Activated CD8-positive, alpha-beta T cell treated with anti-CD3 and anti-CD28 coated beads, Interleukin-2, amount 10 ng/mL, durations not matched to agents 7 days and 5 days (primary cell): ENCODE measurements at regions not wholly inside any gene's neighbourhood (a gene's known extent, or its start where the extent isn't known, plus 50 kb on each side); places are given as distances from the start of the nearest gene placed in this dataset.
"Not testable (repeated sequence)": the region's sequence is repeated elsewhere in the genome, so short reads cannot be mapped to it uniquely, and the experiment has no call there.

ENCODE experiments used
- ATAC-seq: fragments of 150-1000 bp; cut with Tn5 transposase; one replicate; pipeline ENCODE4 v1.10.0; 2021; ENCODE audit warnings: moderate library complexity
- CTCF ChIA-PET: fragments of 350-600 bp; sonication (Branson Sonifier 250); formaldehyde crosslinking; loops from one replicate; lab custom pipeline; 2021; ENCODE audit warnings: antibody characterized with exemption; lab: Charles Lee
- POLR2A ChIA-PET: fragments of 350-600 bp; sonication (Branson Sonifier 250); formaldehyde crosslinking; loops from one replicate; lab custom pipeline; 2021; ENCODE audit warnings: antibody characterized with exemption; lab: Charles Lee
- DNase-seq: peaks from one replicate; pipeline ENCODE4 v3.0.0-alpha.2; 2020
- H3K27ac Mint-ChIP-seq: one replicate; pipeline ENCODE4 v1.8.0; 2021; ENCODE audit warnings: mild to moderate bottlenecking, mixed read lengths
- H3K27me3 Mint-ChIP-seq: one replicate; pipeline ENCODE4 v1.8.0; 2021; ENCODE audit warnings: low read depth, mixed read lengths
- H3K36me3 Mint-ChIP-seq: one replicate; pipeline ENCODE4 v1.8.0; 2021; ENCODE audit warnings: low read depth, mixed read lengths
- H3K4me1 Mint-ChIP-seq: one replicate; pipeline ENCODE4 v1.8.0; 2021; ENCODE audit warnings: low read depth, mixed read lengths
- H3K4me3 Mint-ChIP-seq: one replicate; pipeline ENCODE4 v1.8.0; 2021; ENCODE audit warnings: mild to moderate bottlenecking, mixed read lengths
- H3K9me3 Mint-ChIP-seq: one replicate; pipeline ENCODE4 v1.8.0; 2022; ENCODE audit warnings: mixed read lengths; ENCODE audit not compliant: insufficient read depth

- Mint-ChIP-seq H3K27ac (no peak overlapping the region), H3K4me3 (no peak overlapping the region), H3K9me3 (no peaks in the 10 kb centered on the region), H3K36me3 (no peaks in the 10 kb centered on the region), H3K4me1 (no peaks in the 10 kb centered on the region), H3K27me3 (no peaks in the 10 kb centered on the region)
- DNase-seq (no peak), ATAC-seq (no peak)
- ChIA-PET POLR2A (no interaction called here), CTCF (no interaction called here)
These were observed 450.2 kb upstream of the MBL2 start for GRCh38 chr10:53222806-53223205.

DNA sequence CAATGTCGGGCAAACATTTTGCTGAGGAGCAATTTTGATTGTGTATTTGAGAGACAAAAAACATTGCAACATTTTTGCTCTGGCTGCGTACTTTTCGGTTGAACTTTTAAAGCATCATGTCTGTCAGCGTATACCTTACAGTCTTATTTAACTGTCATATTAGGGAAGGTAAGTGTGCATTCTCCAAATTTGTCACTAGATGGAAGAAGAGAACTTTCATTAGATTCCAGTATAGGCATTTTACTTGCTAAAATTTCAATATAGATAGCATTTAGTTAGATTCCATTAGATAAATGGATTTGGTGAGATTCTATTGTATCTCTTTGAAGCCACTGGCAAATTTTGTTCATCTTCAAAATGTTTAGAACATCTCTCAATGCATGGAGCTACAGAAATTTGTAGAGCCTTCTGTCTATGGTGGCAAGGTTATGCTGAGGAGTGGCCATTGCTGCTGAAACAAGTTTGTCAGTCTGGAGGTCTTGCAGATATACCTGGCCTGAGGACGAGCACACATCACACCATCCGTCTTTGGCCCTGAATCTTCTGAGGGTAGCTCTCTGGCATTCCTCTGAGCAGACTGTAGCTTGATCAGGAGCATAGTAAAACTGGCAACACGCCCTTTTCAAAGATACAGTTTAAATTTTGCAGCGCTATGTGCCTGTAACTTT is 437.5 kb upstream of the MBL2 start:
- H3K36me3 Mint-ChIP-seq: no peaks in the 10 kb centered on the region
- H3K4me1 Mint-ChIP-seq: no peaks in the 10 kb centered on the region
- ATAC-seq (no peak), DNase-seq (no peak)
- H3K9me3 Mint-ChIP-seq: peaks cover 26% of the 10 kb centered on the region
- H3K27me3 Mint-ChIP-seq: no peaks in the 10 kb centered on the region
- CTCF ChIA-PET: no interaction called here
- no peak overlapping the region for H3K4me3 Mint-ChIP-seq
- no peak overlapping the region for H3K27ac Mint-ChIP-seq
- POLR2A ChIA-PET: no interaction called here

- ChIA-PET POLR2A (no interaction called here), CTCF (no interaction called here)
- Mint-ChIP-seq H3K4me3 (no peak overlapping the region), H3K36me3 (no peaks in the 10 kb centered on the region), H3K27ac (no peak overlapping the region), H3K4me1 (no peaks in the 10 kb centered on the region), H3K27me3 (no peaks in the 10 kb centered on the region), H3K9me3 (peaks cover 5% of the 10 kb centered on the region)
- no peak for DNase-seq
- no peak for ATAC-seq
These were observed 411.1 kb upstream of the MBL2 start for GRCh38 chr10:53183733-53184132.

DNA sequence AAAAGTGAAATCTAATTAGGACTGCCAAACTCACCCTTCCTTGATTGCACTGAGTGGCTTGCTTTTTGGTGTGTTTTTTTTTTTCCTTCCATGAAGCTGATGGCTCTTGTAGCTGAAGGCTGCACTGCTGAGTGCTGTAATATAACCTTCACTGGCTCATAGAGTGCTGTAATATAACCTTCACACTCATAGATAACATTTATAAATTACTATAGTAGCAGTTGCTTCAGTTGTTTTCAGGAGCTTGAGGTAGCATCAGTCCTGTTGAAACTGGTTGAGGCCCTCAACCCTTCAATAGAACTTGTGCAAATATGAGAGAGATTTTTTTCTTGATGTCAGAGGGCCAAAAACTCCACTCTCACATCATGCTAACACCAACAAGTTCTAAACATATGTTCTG is 404.9 kb upstream of the MBL2 start:
- Mint-ChIP-seq H3K36me3 (no peaks in the 10 kb centered on the region), H3K4me1 (no peaks in the 10 kb centered on the region), H3K4me3 (no peak overlapping the region), H3K9me3 (no peaks in the 10 kb centered on the region), H3K27me3 (no peaks in the 10 kb centered on the region), H3K27ac (no peak overlapping the region)
- no peak for DNase-seq
- ChIA-PET CTCF (no interaction called here), POLR2A (no interaction called here)
- ATAC-seq: no peak

DNA sequence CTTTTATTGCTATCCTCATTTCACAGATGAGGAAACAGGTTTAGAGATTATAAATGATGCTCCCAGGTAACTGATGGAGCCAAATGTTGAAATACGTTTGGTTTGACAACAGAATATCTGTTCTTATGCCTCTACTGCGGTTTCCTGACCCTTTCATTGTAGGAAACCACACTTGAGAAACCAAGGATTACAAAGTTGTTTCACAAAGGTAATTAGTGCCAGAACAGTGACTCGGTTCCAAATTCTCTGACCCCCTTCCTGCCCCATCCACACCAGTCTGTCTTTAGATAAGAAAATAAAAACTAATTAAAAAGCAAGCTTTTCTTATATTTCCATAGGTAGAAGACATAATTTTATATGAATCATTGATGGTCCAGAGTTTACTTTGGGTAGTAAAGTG is 393.7 kb upstream of the MBL2 start:
- no peaks in the 10 kb centered on the region for H3K4me1 Mint-ChIP-seq
- H3K4me3 Mint-ChIP-seq: no peak overlapping the region
- ChIA-PET CTCF (no interaction called here), POLR2A (interaction anchor here (0.6 kb wide), 1 partner anchor 101 kb away, joined by 3 read pairs; no protein-coding TSS in a partner anchor)
- H3K9me3 Mint-ChIP-seq: no peaks in the 10 kb centered on the region
- H3K36me3 Mint-ChIP-seq: no peaks in the 10 kb centered on the region
- ATAC-seq (no peak), DNase-seq (no peak)
- no peaks in the 10 kb centered on the region for H3K27me3 Mint-ChIP-seq
- H3K27ac Mint-ChIP-seq: no peak overlapping the region

DNA sequence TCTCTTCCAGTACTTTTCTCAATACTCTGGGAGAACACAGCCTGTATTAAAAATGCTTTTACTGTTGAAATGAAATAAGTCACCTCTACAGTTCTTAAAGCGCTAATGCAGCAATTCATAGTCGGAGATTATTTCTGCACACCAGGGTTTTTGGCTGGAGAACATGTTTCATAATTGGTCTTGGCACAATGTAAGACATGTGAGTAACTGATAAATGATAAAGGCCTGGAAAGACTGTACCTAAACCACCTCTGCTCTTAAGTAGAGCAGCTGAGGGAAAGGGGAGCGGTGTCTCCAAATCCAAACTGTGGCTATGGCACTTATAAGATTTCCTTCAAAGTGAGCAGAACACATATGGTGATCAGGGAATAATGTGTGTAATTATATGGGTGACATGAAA is 390.3 kb upstream of the MBL2 start:
- Mint-ChIP-seq H3K9me3 (no peaks in the 10 kb centered on the region), H3K27me3 (no peaks in the 10 kb centered on the region), H3K4me1 (no peaks in the 10 kb centered on the region), H3K36me3 (no peaks in the 10 kb centered on the region), H3K27ac (no peak overlapping the region), H3K4me3 (no peak overlapping the region)
- no peak for DNase-seq
- CTCF ChIA-PET: no interaction called here
- POLR2A ChIA-PET: no interaction called here
- ATAC-seq: no peak

GRCh38 chr10:53161231-53161630 is 388.6 kb upstream of the MBL2 start:
- Mint-ChIP-seq H3K4me3 (no peak overlapping the region), H3K36me3 (no peaks in the 10 kb centered on the region), H3K27ac (no peak overlapping the region), H3K9me3 (no peaks in the 10 kb centered on the region), H3K4me1 (no peaks in the 10 kb centered on the region), H3K27me3 (no peaks in the 10 kb centered on the region)
- CTCF ChIA-PET: no interaction called here
- POLR2A ChIA-PET: no interaction called here
- DNase-seq: no peak
- no peak for ATAC-seq

GRCh38 chr10:53155674-53156073 is 383.1 kb upstream of the MBL2 start:
- H3K27ac Mint-ChIP-seq, H3K9me3 Mint-ChIP-seq, H3K36me3 Mint-ChIP-seq, H3K4me3 Mint-ChIP-seq, POLR2A ChIA-PET, ATAC-seq, H3K27me3 Mint-ChIP-seq, H3K4me1 Mint-ChIP-seq, DNase-seq, CTCF ChIA-PET: not testable (repeated sequence)

DNA sequence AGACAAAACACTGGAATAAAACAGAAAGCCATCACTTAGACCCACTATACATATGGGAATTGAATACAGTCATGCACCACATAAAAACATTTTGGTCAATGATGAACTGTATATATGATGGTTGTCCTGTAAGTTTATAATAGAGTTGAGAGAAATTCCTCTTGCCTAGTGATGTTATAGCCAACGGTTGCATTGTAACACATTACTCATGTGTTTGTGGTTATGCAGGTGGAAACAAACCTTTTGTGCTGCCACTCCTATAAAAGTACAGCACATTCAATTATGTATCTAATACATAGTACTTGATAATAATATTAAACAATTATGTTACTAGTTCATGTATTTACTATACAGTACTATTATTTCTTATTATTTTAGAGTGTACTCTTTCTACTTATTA is 381.2 kb upstream of the MBL2 start:
- Mint-ChIP-seq H3K9me3 (no peaks in the 10 kb centered on the region), H3K27me3 (no peaks in the 10 kb centered on the region), H3K4me1 (no peaks in the 10 kb centered on the region), H3K27ac (no peak overlapping the region), H3K4me3 (no peak overlapping the region), H3K36me3 (no peaks in the 10 kb centered on the region)
- ATAC-seq (no peak), DNase-seq (no peak)
- ChIA-PET POLR2A (no interaction called here), CTCF (no interaction called here)

GRCh38 chr10:53140506-53140905 is 367.9 kb upstream of the MBL2 start:
- Mint-ChIP-seq H3K9me3 (peaks cover 9% of the 10 kb centered on the region), H3K4me3 (no peak overlapping the region), H3K27ac (no peak overlapping the region), H3K4me1 (no peaks in the 10 kb centered on the region), H3K27me3 (no peaks in the 10 kb centered on the region), H3K36me3 (no peaks in the 10 kb centered on the region)
- no peak for ATAC-seq
- CTCF ChIA-PET: no interaction called here
- POLR2A ChIA-PET: no interaction called here
- DNase-seq: no peak

DNA sequence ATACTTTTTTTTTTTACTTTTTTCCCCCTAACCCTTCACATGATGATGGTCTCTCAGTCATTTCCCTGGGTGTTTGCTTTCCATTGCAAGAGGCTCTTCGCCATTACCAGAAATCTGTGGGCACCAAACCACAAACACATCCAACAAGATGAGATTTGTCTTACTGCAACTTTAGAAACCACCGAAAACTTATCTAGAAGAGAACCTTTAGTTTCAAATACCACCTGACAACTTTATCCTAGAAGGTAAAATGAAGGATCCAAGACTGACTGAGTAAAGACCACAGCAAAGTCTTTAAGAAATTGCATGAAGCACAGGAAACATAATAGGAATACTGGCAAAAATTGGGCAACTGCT is 363.3 kb upstream of the MBL2 start:
- ChIA-PET CTCF (no interaction called here), POLR2A (no interaction called here)
- Mint-ChIP-seq H3K4me1 (no peaks in the 10 kb centered on the region), H3K9me3 (peaks cover 3% of the 10 kb centered on the region), H3K27me3 (no peaks in the 10 kb centered on the region), H3K27ac (no peak overlapping the region), H3K4me3 (no peak overlapping the region), H3K36me3 (no peaks in the 10 kb centered on the region)
- DNase-seq (no peak), ATAC-seq (no peak)

DNA sequence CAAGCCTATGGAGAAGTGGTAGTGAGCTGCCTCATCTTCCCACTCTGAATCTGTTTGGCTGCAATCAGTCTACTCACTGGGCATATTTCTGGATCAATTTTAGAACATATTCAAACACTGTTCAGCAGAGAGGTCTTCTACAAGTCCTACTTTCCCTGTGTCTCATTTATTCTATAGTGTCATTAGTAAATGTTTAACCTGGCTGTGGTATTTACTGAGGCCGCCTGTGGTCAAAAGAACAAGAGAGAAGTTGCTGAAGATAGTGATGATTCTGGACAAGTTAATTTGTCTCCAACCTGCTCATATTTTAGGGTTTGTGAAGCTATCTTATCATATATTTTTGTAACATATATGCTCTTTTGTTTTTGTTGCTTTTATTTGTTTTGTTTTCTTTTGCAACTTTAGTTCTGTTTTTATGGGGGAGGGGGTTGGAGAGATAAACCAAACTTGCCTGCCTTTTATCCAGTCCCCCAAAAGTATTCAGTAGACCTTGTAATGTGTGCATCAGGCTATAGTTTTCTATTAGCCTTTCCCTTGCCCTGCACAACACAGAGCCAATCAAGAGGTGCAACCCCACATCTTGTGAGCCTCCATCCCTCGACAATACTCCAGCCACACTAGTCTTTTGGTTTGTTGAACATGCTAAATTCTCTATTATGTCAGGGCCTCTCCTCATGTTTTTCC is 362.8 kb upstream of the MBL2 start:
- H3K4me3 Mint-ChIP-seq: no peak overlapping the region
- H3K9me3 Mint-ChIP-seq: peaks cover 3% of the 10 kb centered on the region
- H3K4me1 Mint-ChIP-seq: no peaks in the 10 kb centered on the region
- no peaks in the 10 kb centered on the region for H3K36me3 Mint-ChIP-seq
- POLR2A ChIA-PET: no interaction called here
- no peak for DNase-seq
- CTCF ChIA-PET: no interaction called here
- ATAC-seq: no peak
- no peak overlapping the region for H3K27ac Mint-ChIP-seq
- no peaks in the 10 kb centered on the region for H3K27me3 Mint-ChIP-seq

GRCh38 chr10:53134050-53134449 is 361.5 kb upstream of the MBL2 start:
- Mint-ChIP-seq H3K27ac (no peak overlapping the region), H3K4me1 (no peaks in the 10 kb centered on the region), H3K4me3 (no peak overlapping the region), H3K36me3 (no peaks in the 10 kb centered on the region), H3K27me3 (no peaks in the 10 kb centered on the region), H3K9me3 (no peaks in the 10 kb centered on the region)
- DNase-seq: no peak
- POLR2A ChIA-PET: no interaction called here
- ATAC-seq: no peak
- CTCF ChIA-PET: no interaction called here
